ENCODE measurements at regions not wholly inside any gene's neighbourhood (a gene's known extent, or its start where the extent isn't known, plus 50 kb on each side); places are given as distances from the start of the nearest gene placed in this dataset.

DNA sequence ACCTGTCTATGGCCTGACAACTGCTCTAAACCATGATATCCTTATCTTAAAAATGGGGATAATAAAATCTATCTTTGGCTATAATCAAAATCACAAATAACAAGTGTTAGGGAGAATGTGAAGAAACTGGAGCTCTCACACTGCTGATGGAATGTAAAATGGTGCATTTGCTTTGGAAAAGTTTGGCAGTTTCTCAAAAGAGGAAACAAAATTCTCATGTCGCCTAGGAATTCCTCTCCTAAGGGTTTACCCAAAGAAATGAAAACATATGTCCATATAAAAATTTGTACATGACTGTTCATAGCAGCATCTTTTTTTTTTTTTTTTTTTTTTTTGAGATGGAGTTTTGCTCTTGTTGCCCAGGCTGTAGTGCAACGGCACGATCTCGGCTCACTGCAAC, 64.3 kb downstream of the ZNF281 start:
- TF ChIP-seq, protein P1, sequence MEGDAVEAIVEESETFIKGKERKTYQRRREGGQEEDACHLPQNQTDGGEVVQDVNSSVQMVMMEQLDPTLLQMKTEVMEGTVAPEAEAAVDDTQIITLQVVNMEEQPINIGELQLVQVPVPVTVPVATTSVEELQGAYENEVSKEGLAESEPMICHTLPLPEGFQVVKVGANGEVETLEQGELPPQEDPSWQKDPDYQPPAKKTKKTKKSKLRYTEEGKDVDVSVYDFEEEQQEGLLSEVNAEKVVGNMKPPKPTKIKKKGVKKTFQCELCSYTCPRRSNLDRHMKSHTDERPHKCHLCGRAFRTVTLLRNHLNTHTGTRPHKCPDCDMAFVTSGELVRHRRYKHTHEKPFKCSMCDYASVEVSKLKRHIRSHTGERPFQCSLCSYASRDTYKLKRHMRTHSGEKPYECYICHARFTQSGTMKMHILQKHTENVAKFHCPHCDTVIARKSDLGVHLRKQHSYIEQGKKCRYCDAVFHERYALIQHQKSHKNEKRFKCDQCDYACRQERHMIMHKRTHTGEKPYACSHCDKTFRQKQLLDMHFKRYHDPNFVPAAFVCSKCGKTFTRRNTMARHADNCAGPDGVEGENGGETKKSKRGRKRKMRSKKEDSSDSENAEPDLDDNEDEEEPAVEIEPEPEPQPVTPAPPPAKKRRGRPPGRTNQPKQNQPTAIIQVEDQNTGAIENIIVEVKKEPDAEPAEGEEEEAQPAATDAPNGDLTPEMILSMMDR (IDR thresholded peaks at IDR 0.05), result no peak
- no peak for TF ChIP-seq POLR2A (IDR thresholded peaks at IDR 0.05)

Data from uterus (tissue), 2 donors.